B cell (primary cell): ENCODE measurements at regions not wholly inside any gene's neighbourhood (a gene's known extent, or its start where the extent isn't known, plus 50 kb on each side); places are given as distances from the start of the nearest gene placed in this dataset.

ENCODE experiments used
- ATAC-seq: fragments of 200-7000 bp; cut with Tn5 transposase; one replicate; pipeline ENCODE4 v1.10.0; 2021; ENCODE audit warnings: low read depth, mild to moderate bottlenecking, moderate number of reproducible peaks, moderate library complexity
- CTCF ChIA-PET: fragments of 350-600 bp; sonication (Branson Sonifier 250); formaldehyde crosslinking; loops from one replicate; lab custom pipeline; 2021; ENCODE audit warnings: antibody characterized with exemption, inconsistent platforms; lab: Charles Lee
- POLR2A ChIA-PET: fragments of 350-600 bp; sonication (Branson Sonifier 250); formaldehyde crosslinking; loops from one replicate; lab custom pipeline; 2021; ENCODE audit warnings: antibody characterized with exemption; lab: Charles Lee
- DNase-seq: peaks from one replicate; pipeline ENCODE4 v3.0.0; 2013
- H2AFZ ChIP-seq: 2 replicates; pipeline ENCODE4 v1.6.1; 2012; ENCODE audit warnings: mild to moderate bottlenecking, low read depth, low read length; ENCODE audit not compliant: insufficient read depth, poor library complexity, severe bottlenecking
- H3K27ac ChIP-seq, 2 donors: 1 replicate in 1 of 2; 2 replicates in 1 of 2; pipeline ENCODE4 v1.5.1; 2012 to 2013; ENCODE audit warnings: low read length in 2 of 2, mild to moderate bottlenecking in 2 of 2, moderate library complexity in 1 of 2
- H3K27me3 ChIP-seq, 4 experiments: fragments of 200-600 bp in 1 of 4; sonication (generic) in 1 of 4; replicated peaks in 1 of 4; 1 replicate in 2 of 4; 2 replicates in 2 of 4; pipeline versions ENCODE4 v1.6.1 to v1.7.0; 2013 to 2016; ENCODE audit warnings: low read length in 3 of 4, mild to moderate bottlenecking in 2 of 4, mixed read lengths in 1 of 4, moderate library complexity in 1 of 4; ENCODE audit not compliant: insufficient read depth in 4 of 4, control insufficient read depth in 3 of 4; ENCODE audit errors: control extremely low read depth in 1 of 4
- H3K36me3 ChIP-seq, 2 experiments: replicated peaks in 1 of 2; 1 replicate in 1 of 2; 2 replicates in 1 of 2; pipeline versions ENCODE4 v1.6.1 to v1.7.1; 2013; ENCODE audit warnings: low read length in 1 of 2; ENCODE audit not compliant: insufficient read depth in 2 of 2, control insufficient read depth in 1 of 2; ENCODE audit errors: control extremely low read depth in 1 of 2, extremely low read depth in 1 of 2
- H3K4me1 ChIP-seq, 2 donors: fragments of 200-600 bp in 1 of 2; sonication (generic) in 1 of 2; 1 replicate in 1 of 2; 2 replicates in 1 of 2; pipeline versions ENCODE4 v1.5.1 to v1.6.1; 2013 to 2017; ENCODE audit warnings: low read length in 2 of 2; ENCODE audit not compliant: control insufficient read depth in 2 of 2, insufficient read depth in 2 of 2
- H3K4me2 ChIP-seq: replicated peaks from 2 replicates; pipeline ENCODE3; 2012; ENCODE audit warnings: mild to moderate bottlenecking, low read depth, low read length; ENCODE audit not compliant: poor library complexity, severe bottlenecking
- H3K4me3 ChIP-seq, 5 experiments: fragments of 200-600 bp in 1 of 5; sonication (generic) in 1 of 5; 1 replicate in 3 of 5; 2 replicates in 2 of 5; pipeline versions ENCODE4 v1.5.1 to v1.7.0; 2011 to 2016; ENCODE audit warnings: low read length in 4 of 5, mild to moderate bottlenecking in 4 of 5, low read depth in 2 of 5, control low read depth in 1 of 5, moderate library complexity in 1 of 5; ENCODE audit not compliant: insufficient read depth in 1 of 5; ENCODE audit errors: control extremely low read depth in 1 of 5, extremely low read depth in 1 of 5
- H3K79me2 ChIP-seq: fragments of 200-600 bp; sonication (generic); one replicate; pipeline ENCODE4 v1.6.0; 2016; ENCODE audit warnings: low read length; ENCODE audit not compliant: control insufficient read depth, insufficient read depth
- H3K9ac ChIP-seq: fragments of 200-600 bp; sonication (generic); 2 replicates; pipeline ENCODE4 v1.6.1; 2017; ENCODE audit warnings: mild to moderate bottlenecking, low read length, moderate library complexity
- H3K9me3 ChIP-seq, 3 donors: one replicate each; pipeline versions ENCODE4 v1.6.1 to v1.7.1; 2013; ENCODE audit warnings: low read length in 2 of 3; ENCODE audit not compliant: control insufficient read depth in 2 of 3, insufficient read depth in 1 of 3; ENCODE audit errors: control extremely low read depth in 1 of 3
- H4K20me1 ChIP-seq: 2 replicates; pipeline ENCODE4 v1.6.0; 2012; ENCODE audit warnings: mild to moderate bottlenecking, low read length; ENCODE audit not compliant: insufficient read depth, control insufficient read depth, poor library complexity, severe bottlenecking
- H3K27ac Mint-ChIP-seq: one replicate; pipeline ENCODE4 v1.8.0; 2021; ENCODE audit warnings: mixed read lengths
- H3K27me3 Mint-ChIP-seq: one replicate; pipeline ENCODE4 v1.8.0; 2021; ENCODE audit warnings: mixed read lengths
- H3K4me1 Mint-ChIP-seq: one replicate; pipeline ENCODE4 v1.8.0; 2021; ENCODE audit warnings: mixed read lengths
- H3K4me3 Mint-ChIP-seq: one replicate; pipeline ENCODE4 v1.8.0; 2021; ENCODE audit warnings: mixed read lengths
- H3K9me3 Mint-ChIP-seq: one replicate; pipeline ENCODE4 v1.8.0; 2022; ENCODE audit warnings: mixed read lengths; ENCODE audit not compliant: insufficient read depth
- CTCF ChIP-seq: fragments of 200-600 bp; IDR thresholded peaks from one replicate; pipeline ENCODE4 v1.8.0; 2022; ENCODE audit warnings: antibody characterized with exemption, mild to moderate bottlenecking
- EZH2 ChIP-seq: IDR thresholded peaks from 2 replicates; pipeline ENCODE4 v1.6.1; 2012; ENCODE audit warnings: borderline replicate concordance, low read depth, mild to moderate bottlenecking, moderate library complexity, low read length; ENCODE audit not compliant: insufficient read depth, poor library complexity, severe bottlenecking
- WGBS: methylation state at CpG from one replicate; pipeline ENCODE4 v1.1.5; 2013; ENCODE audit warnings: missing lambda C conversion rate; ENCODE audit not compliant: insufficient coverage; 5-methylcytosine and 5-hydroxymethylcytosine counted together
- intact Hi-C: fragments of 100-400 bp; cut with micrococcal nuclease; formaldehyde crosslinking; loops from one replicate; pipeline ENCODE4 v1.10.0; 2022

- DNase-seq (no peak), ATAC-seq (no peak)
- no peaks in the 10 kb centered on the region for H3K79me2 ChIP-seq
- no peak overlapping the region for H3K4me3 ChIP-seq
- intact Hi-C loops: no loop called here
- no peaks in the 10 kb centered on the region for H4K20me1 ChIP-seq
- H3K4me2 ChIP-seq: no peak overlapping the region
- H3K4me1 ChIP-seq: no peaks in the 10 kb centered on the region
- ChIA-PET CTCF (no interaction called here), POLR2A (no interaction called here)
- no peaks in the 10 kb centered on the region for H3K9me3 ChIP-seq
- no peaks in the 10 kb centered on the region for H3K27me3 ChIP-seq
- Mint-ChIP-seq H3K4me3 (no peak overlapping the region), H3K27ac (no peak overlapping the region), H3K9me3 (no peaks in the 10 kb centered on the region), H3K27me3 (no peaks in the 10 kb centered on the region), H3K4me1 (no peaks in the 10 kb centered on the region)
- H3K36me3 ChIP-seq: no peaks in the 10 kb centered on the region
- no peak overlapping the region for H3K27ac ChIP-seq
- no peak for TF ChIP-seq CTCF
- TF ChIP-seq EZH2: no peak
- no peak overlapping the region for H2AFZ ChIP-seq
- H3K9ac ChIP-seq: no peak overlapping the region
Measured at GRCh38 chr6:22499815-22500214, 69.6 kb upstream of the HDGFL1 start.

GRCh38 chr6:22506496-22506895, 62.9 kb upstream of the HDGFL1 start:
- no peaks in the 10 kb centered on the region for H3K4me1 Mint-ChIP-seq
- no peaks in the 10 kb centered on the region for H3K79me2 ChIP-seq
- POLR2A ChIA-PET: no interaction called here
- H2AFZ ChIP-seq: no peak overlapping the region
- H3K9ac ChIP-seq: no peak overlapping the region
- no peaks in the 10 kb centered on the region for H3K9me3 ChIP-seq
- ATAC-seq: no peak
- H3K27ac Mint-ChIP-seq: no peak overlapping the region
- CTCF ChIA-PET: interaction anchor here (0.5 kb wide), 1 partner anchor 33 kb away, joined by 3 read pairs; no protein-coding TSS in a partner anchor
- no peaks in the 10 kb centered on the region for H3K36me3 ChIP-seq
- H3K4me3 ChIP-seq: no peak overlapping the region
- no peak for DNase-seq
- no peaks in the 10 kb centered on the region for H4K20me1 ChIP-seq
- no peak overlapping the region for H3K4me2 ChIP-seq
- no peaks in the 10 kb centered on the region for H3K27me3 ChIP-seq
- intact Hi-C loops: no loop called here
- H3K27ac ChIP-seq: no peak overlapping the region
- no peak overlapping the region for H3K4me3 Mint-ChIP-seq
- H3K27me3 Mint-ChIP-seq: no peaks in the 10 kb centered on the region
- H3K4me1 ChIP-seq: no peaks in the 10 kb centered on the region
- peaks cover under 1% of the 10 kb centered on the region for H3K9me3 Mint-ChIP-seq
- no peak for TF ChIP-seq CTCF
- TF ChIP-seq EZH2: no peak
- WGBS: no CpG with 5 or more reads among the region's 8 CpGs
